RCC 7860 (cell line): ENCODE measurements at regions not wholly inside any gene's neighbourhood (a gene's known extent, or its start where the extent isn't known, plus 50 kb on each side); places are given as distances from the start of the nearest gene placed in this dataset.
"Not testable (repeated sequence)": the region's sequence is repeated elsewhere in the genome, so short reads cannot be mapped to it uniquely, and the experiment has no call there.

Source experiments
- DNase-seq: peaks from one replicate; pipeline ENCODE4 v3.0.0-alpha.2; 2015; ENCODE audit warnings: low spot score
- FAIRE-seq: peaks from 2 replicates; lab custom pipeline; 2012; peaks lifted over from hg19 to GRCh38; lab: Jason Lieb, UNC

DNA sequence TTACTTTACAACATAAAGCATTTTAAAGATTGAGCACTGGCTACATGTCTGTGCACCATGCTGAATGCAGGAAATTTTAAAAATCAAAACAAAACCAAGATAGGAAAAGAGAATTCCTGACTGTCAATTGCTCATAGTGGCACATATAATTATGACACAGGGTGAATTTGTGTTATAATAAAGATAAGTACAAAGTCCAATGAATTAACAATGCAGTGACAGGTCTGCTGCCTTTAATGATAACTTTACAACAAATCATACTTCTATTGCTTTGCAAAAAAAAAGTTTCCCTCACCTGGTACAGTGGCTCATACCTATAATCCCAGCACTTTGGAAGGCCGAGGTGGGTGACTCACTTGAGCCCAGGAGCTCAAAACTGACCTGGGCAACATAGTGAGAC lies 93.8 kb upstream of the OSBPL8 start:
- DNase-seq (no peak), FAIRE-seq (no peak)

DNA sequence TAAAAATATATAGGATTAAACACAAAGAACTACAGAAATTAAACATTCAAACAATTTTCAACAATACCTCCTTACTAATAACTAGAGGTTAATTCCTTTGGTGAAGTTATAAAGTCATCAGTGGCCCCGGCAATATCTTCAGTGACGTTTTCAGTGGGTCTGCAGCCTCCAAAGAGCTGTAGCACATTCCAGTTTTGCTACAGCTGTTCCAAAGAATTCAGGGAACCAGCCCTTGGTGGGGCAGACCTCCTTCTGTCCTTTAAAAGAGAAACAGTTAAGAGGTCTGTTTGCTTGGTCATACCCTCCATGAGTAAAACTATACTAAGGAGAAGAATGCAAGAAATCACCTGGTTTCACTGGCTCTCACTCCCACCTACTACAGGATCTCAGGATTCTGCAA lies 99.2 kb upstream of the ZDHHC17 start:
- FAIRE-seq (no peak), DNase-seq (no peak)

- no peak for FAIRE-seq
- DNase-seq = no peak
These were observed 97.6 kb upstream of the ZDHHC17 start for GRCh38 chr12:76666290-76666835.

DNA sequence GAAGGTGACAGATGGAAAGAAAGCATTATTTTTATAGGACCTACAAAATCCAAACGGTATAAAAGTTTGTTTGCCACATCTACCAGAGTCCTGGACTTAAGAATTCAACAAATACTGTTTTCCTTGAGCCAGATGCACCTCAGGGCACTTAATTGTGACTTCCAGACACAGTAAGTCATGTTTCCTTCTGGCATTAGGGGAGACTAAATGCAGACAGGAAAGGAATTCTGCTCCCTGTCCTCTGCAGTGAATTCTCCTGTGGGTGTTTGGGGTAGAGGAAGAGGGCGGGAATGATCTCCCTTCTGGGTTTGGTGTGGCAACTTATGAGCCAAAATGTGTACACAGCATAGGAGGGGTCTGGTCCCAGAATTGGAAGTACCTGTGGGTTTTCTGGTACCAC lies 93.9 kb upstream of the ZDHHC17 start:
- FAIRE-seq (no peak), DNase-seq (no peak)

DNA sequence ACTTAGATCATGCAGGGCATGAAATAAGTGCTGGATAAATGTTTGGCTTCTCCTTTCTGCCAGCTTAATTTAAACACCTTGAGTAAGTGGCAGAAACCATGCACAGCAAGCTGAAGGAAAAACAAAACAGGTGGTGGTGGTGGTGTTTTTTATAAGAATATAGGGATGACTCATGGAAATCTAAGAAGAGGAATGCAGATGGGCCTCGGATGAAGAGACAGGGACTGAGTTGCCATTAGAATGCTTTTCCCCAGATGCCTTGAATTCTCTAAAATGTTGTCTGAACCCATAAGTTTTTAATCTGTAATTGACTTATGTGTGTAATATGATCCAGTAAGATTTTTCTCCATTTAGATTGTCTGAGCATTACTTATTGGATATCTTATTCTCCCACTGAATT lies 93.1 kb upstream of the ZDHHC17 start:
- FAIRE-seq = no peak
- no peak for DNase-seq

DNA sequence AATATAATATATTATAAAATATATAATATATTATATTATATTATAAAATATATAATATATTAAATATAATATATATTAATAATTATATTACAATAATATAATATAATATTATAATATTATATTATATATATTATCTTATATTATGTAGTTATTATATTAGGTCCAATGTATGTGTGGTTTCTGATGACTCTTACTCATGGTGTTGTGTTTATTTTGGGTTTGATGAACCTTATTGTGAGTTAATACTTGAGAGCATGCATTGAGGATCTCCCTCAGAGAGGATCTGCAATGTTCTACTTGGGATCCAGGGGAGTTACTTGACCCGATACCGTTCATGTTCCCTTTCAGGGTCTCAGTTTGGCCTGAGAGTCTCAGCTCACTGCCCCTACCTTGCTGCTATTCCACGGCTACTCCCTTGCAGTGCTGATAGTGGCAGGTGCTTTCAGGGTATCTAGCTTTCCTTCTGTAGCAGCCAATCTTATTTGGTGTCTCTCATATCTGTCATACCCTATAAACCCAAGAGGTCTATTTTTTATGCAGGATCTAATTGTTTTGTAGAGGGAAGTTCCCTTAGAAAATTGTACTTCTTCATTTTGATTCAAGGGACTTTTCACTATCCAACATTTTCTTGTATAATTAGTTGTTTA lies 89.1 kb upstream of the ZDHHC17 start:
- DNase-seq = no peak
- FAIRE-seq = no peak

DNA sequence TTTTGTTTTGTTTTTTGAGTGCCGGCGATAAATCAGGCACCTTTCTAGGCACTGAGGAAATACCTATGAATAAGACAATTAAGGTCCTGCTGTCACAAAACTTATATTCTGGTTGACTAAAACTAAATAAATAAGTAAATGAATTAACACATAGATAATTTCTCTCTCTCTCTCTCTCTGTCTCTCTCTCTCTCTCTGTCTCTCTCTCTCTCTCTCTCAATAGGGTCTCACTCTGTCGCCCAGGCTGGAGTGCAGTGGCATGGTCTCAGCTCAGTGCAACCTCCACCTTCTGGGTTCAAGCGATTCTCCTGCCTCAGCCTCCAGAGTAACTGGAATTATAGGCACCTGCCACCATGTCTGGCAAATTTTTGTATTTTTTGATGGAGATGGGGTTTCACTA lies 87.7 kb upstream of the ZDHHC17 start:
- not testable (repeated sequence) for FAIRE-seq, DNase-seq

DNA sequence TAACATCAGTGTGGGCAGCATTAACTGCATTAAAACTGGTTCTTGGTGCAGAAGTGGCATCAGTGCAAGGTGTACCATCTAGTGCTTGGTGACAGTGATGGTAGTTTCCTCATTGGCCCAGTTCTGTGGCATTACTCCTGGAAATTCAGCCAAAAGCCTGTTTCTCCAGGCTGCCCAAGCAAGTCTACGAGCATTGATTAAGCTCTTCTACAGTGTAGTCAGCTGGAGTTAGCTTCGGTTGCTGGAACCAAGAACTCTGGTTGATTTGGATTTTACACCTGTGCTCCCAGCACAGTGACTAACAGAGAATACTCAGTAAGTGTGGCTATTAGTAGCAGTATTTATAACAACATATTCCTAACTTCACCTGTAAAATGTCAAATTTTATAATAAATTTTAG lies 84.9 kb upstream of the ZDHHC17 start:
- FAIRE-seq = no peak
- no peak for DNase-seq

DNA sequence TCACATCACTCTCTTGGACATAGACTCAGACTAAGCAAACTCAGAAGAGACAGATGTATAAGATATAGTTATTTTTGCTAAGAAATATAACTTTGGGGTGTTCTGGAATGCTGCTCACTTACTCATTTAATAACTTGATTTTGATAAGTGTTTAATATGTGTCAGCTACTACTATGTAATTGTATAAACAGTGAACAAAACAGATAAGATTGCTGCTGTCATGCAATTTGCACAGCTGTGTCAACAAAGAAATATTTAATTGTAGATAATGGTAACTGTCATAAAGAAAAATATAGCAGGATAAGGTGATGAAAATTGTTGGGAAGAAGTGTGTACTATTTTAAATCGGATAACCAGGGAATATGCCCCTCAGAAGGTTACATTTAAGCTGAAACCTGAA lies 84.1 kb upstream of the ZDHHC17 start:
- FAIRE-seq (no peak), DNase-seq (no peak)

- FAIRE-seq = no peak
- no peak for DNase-seq
These were observed 83.0 kb upstream of the ZDHHC17 start for GRCh38 chr12:76680940-76681339.

DNA sequence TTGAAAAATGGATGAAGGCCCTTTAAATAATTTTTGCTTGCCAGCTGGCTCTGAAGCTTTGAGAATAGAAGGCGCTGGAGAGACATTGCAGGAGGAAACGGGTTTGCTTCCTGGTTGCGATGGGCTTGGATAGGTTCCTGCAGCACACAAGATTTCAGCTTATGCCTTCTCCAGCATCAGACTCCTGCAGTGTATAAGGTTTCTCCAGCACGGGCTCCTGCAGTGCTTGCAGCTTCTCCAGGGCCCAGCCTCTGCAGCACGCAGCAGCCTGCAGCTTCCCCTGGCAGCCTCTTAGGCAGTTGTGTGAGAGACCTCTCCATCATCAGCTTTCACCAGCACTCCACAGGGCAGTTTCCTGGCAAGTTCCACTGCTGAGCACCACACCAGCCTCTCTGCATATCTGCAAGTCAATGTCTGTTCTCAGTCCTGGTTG lies 78.7 kb upstream of the ZDHHC17 start:
- FAIRE-seq = no peak
- no peak for DNase-seq

DNA sequence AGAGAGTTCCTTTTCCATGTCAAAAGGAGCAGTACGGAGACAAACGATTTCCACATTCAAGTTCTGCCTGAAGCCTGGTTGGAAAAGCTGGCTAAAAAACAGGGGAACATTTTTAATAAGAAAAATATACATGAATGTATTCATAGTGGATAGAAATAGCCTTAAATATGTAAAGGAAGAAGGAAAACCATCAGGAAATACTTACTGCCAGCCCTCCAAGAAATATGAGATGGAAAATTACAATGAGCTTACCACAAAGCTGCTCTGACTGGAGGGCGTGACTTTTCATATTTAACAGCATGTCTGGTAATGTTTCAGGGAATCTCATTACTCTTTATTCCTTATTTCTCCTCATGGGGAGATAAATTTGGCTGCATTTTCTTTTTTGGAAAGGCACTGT lies 75.9 kb upstream of the ZDHHC17 start:
- FAIRE-seq (no peak), DNase-seq (no peak)

DNA sequence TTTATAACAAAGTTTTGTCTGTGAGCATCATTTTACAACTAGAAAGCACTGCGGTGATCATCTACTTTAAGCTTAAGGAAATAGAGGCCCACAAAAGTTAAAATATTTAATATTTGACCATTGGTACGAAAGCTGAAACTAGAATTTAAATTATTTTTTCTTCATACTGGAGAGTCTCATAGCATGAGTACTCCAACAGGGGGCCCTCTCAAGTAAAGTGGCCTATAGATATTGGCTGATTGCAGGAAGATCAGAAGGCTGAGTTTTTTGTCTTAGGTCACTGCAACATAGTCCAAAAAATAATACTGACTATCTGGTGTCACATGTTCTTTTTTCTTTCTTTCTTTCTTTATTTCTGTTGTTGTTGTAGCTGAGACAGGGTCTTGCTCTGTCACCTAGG lies 75.3 kb upstream of the ZDHHC17 start:
- DNase-seq (no peak), FAIRE-seq (no peak)

- DNase-seq = no peak
- no peak for FAIRE-seq
These were observed 72.8 kb upstream of the ZDHHC17 start for GRCh38 chr12:76690921-76691700.

DNA sequence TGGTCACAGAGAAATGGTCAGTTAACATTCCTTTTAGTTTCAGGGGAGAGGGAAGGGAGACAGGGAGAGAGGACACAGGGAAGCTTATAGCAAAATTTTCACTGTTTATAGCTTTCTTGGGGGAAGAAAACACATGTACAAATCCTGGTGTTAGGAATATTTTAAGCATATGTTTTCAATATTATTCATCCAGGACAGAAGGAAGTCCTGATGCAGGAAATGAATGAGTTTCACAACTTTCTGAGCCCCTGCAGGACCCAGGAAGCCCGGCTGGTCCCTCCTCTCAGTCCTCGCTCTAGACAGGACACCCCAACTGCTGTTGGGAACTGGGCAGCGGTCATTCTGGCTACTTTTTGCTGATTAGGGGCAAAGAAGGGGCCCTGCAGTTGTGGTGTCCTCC lies 71.1 kb upstream of the ZDHHC17 start:
- no peak for DNase-seq
- no peak for FAIRE-seq

DNA sequence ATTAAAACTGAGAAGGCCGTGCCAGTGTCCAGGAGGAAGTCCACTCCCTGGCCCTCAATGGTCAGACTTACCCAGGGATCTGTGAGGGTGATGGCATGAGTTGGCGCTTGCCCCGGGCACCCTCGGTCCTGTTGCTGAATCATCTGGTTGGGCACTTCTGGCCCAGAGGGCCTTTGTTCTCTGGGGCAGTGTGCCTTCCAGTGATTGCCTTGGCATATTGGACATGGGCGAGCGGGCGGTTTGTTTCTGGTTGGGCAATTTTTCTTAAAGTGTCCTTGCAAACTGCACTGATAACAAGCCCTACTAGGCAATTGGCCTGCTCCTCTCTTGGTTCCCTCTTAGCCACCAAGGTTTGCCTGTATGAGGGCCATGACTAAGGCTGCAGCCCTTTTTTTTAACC lies 69.5 kb upstream of the ZDHHC17 start:
- FAIRE-seq (no peak), DNase-seq (no peak)

- FAIRE-seq (no peak), DNase-seq (no peak)
These were observed 67.7 kb upstream of the ZDHHC17 start for GRCh38 chr12:76696186-76696585.

DNA sequence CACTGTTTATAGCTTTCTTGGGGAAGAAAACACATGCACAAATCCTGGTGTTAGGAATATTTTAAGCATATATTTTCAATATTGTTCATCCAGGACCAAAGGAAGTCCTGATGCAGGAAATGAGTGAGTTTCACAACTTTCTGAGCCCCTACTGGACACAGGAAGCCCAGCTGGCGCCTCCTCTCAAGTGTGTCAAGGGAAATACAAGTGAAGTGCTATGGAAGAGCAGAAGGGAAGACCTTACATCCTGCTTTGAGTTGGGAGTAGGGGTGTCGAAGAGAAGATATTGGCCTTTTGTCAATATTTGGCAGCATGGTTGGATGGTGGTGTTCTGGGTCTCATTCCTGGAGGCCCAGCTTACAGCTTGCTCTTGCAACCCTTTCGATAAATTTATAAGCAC lies 66.1 kb upstream of the ZDHHC17 start:
- FAIRE-seq = no peak
- DNase-seq = no peak

- DNase-seq (no peak), FAIRE-seq (no peak)
These were observed 65.6 kb upstream of the ZDHHC17 start for GRCh38 chr12:76698316-76698715.

GRCh38 chr12:76698966-76699365 lies 64.9 kb upstream of the ZDHHC17 start:
- DNase-seq (no peak), FAIRE-seq (no peak)

DNA sequence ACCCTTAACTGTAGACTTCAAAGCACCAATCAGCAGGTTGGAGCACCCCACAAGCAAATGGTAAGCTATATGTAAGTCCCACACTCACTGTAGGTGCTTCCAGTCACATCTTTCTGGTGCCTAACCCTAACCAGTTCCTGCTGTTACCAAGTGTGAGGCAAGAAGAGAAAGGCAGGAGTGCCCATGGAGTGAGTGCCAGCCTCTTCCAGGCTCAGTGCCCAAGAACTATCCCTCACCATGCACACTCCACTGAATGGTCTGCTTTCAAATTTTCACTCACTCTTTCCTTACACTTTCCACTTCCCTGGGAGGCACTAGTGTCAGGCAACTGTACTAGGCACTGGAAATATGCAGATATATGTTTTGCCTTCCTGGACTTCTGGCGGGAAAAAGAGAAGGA lies 62.2 kb upstream of the ZDHHC17 start:
- FAIRE-seq = no peak

DNA sequence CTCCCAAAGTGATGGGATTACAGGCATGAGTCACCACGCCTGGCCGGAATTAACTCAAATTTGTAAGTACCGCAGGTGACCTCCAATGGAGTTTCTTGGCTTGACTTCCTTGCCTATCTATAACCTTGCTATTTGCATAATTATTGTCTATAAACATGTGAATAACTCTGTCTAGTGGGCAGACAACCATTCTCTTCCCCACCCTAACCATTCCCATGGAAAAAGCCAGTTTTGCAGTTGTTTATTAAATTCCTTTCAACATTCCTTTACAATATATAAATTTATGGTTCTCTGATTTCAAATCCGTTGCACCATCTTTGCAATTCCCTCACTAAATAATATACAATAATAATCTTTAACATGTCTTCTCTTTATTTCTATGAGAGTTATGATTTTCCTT lies 61.0 kb upstream of the ZDHHC17 start:
- DNase-seq = no peak
- no peak for FAIRE-seq

More for the DNA sequence above, 62.2 kb upstream of the ZDHHC17 start:
- DNase-seq = no peak
